Brain microvascular endothelial cell (primary cell): ENCODE measurements at regions not wholly inside any gene's neighbourhood (a gene's known extent, or its start where the extent isn't known, plus 50 kb on each side); places are given as distances from the start of the nearest gene placed in this dataset.

Experiments
- DNase-seq: peaks from one replicate; pipeline ENCODE4 v3.0.0-alpha.2; 2020
- H3K27ac ChIP-seq: fragments of 250-450 bp; sonication (Bioruptor Pico); 2 replicates; pipeline ENCODE4 v1.5.1; 2020; ENCODE audit warnings: mild to moderate bottlenecking, moderate library complexity
- H3K27me3 ChIP-seq: fragments of 250-450 bp; sonication (Bioruptor Pico); replicated peaks from 2 replicates; pipeline ENCODE4 v1.5.1; 2020; ENCODE audit warnings: mild to moderate bottlenecking
- H3K36me3 ChIP-seq: fragments of 250-450 bp; sonication (Bioruptor Pico); replicated peaks from 2 replicates; pipeline ENCODE4 v1.5.1; 2020; ENCODE audit warnings: mild to moderate bottlenecking
- H3K4me3 ChIP-seq: 2 replicates; pipeline ENCODE4 v1.5.1; 2011; ENCODE audit warnings: low read depth, mild to moderate bottlenecking, control low read depth, low read length, moderate library complexity
- CTCF ChIP-seq: IDR thresholded peaks from 2 replicates; pipeline ENCODE4 v1.5.1; 2011; ENCODE audit warnings: low read depth, mild to moderate bottlenecking, moderate library complexity, low read length, control low read depth, inconsistent platforms; ENCODE audit errors: missing control alignments
- in situ Hi-C: cut with HindIII; loops from 2 replicates; pipeline ENCODE4 v1.10.0; 2017; ENCODE audit warnings: low sequenced_read_pairs, low pct_ligation_motif_present

DNA sequence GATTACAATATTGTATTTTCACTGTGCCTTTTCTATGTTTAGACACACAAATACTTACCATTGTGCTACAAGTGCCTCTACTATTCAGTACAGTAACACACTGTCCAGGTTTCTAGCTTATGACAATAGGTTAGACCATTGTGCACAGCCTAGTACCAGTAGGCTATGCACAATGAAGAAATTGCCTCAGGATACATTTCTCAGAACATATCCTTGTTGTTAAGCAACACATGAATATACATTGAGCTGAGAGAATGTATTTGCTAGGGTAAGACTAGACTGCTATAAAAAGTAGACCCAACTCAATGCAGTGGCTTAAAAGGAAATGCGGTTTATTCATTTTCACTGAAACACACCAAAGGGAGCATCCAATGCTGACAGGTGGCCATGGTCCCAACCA is 285.1 kb downstream of the HS3ST3A1 start:
- no peaks in the 10 kb centered on the region for H3K27me3 ChIP-seq
- H3K27ac ChIP-seq: no peak overlapping the region
- DNase-seq: no peak
- no peak for TF ChIP-seq CTCF
- no peaks in the 10 kb centered on the region for H3K36me3 ChIP-seq
- in situ Hi-C loops: no loop called here
- H3K4me3 ChIP-seq: no peak overlapping the region

DNA sequence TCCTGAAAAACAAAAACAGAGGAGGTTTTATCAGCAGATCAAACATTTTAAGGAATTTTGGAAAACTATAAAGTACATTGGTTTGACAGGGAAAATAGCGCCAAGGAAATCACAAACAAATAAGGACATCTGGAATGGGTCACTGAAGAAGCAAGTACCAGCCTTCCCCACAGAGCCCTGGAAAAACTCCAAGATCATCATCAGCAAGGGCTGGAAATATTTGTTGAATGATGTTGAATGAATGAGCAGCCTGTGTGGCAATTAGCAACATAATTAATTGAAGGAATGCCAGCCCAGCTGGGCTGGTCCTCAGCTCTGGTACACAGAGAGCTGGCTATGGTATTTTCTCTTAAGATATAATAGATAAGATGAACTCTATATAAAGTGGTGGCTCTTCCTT is 290.4 kb downstream of the HS3ST3A1 start:
- in situ Hi-C loops: no loop called here
- Histone ChIP-seq H3K36me3 (no peaks in the 10 kb centered on the region), H3K27ac (no peak overlapping the region), H3K27me3 (no peaks in the 10 kb centered on the region), H3K4me3 (no peak overlapping the region)
- no peak for DNase-seq
- TF ChIP-seq CTCF: no peak

- in situ Hi-C loops: no loop called here
- H3K4me3 ChIP-seq: no peak overlapping the region
- H3K27ac ChIP-seq: no peak overlapping the region
- H3K36me3 ChIP-seq: no peaks in the 10 kb centered on the region
- TF ChIP-seq CTCF: no peak
- DNase-seq: no peak
- no peaks in the 10 kb centered on the region for H3K27me3 ChIP-seq
Observed at GRCh38 chr17:13310858-13311257, 290.9 kb downstream of the HS3ST3A1 start.

DNA sequence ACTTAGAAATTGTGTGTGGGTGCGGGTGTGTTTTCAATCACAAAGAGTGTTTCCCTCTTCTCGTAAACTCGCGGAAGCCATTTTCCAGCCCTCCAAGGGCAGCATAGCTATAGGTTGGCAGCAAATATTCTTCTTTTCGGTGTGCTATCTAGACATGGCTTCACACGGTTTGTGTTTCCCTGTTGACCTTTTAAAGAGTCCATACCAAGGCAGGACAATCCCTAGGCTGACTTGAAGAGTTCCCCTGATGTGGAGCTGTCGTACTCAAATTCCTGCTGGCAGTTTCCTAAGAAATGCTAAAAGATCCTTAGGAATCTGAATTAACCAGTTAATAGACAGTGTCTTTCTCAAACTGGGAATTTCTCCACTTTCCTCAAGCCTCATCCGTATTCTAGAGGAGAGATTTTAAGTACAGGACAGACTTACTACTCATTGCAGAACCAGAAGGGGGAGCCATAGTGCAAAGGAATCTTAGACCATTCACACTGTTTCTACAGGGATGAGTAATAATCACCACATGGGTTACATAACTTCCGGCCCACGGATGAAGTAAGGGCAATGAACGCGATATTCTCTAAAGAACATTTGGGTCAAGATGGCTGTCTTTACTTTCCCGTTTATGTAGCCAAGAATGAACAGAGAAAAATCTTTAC is 288.6 kb upstream of the ELAC2 start:
- in situ Hi-C loops: no loop called here
- TF ChIP-seq CTCF: peak; percentile 67
- H3K4me3 ChIP-seq: no peak overlapping the region
- peak; percentile 72 for DNase-seq
- H3K36me3 ChIP-seq: no peaks in the 10 kb centered on the region
- H3K27ac ChIP-seq: no peak overlapping the region
- H3K27me3 ChIP-seq: no peaks in the 10 kb centered on the region

DNA sequence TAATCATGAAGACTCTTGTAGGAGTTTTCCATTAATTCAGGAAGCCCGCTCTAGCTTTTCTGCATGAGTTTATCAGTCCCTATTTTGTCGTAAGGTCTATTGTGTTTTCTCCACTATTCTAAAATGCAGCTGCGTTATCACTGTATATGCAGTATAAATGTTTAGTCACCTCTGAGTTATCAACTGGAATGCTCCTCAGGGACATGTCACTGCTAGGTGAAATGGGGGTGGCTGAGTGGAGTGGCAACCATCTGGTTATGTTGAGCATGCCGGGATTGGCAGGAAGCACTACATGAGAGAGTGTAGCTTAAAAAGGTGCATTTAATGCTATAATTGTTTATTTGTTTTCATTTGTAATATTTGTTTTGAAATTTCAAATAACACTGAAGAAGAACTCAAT is 285.2 kb upstream of the ELAC2 start:
- Histone ChIP-seq H3K27me3 (no peaks in the 10 kb centered on the region), H3K27ac (no peak overlapping the region), H3K36me3 (no peaks in the 10 kb centered on the region), H3K4me3 (no peak overlapping the region)
- in situ Hi-C loops: no loop called here
- no peak for DNase-seq
- TF ChIP-seq CTCF: no peak

GRCh38 chr17:13302419-13302818 is 284.6 kb upstream of the ELAC2 start:
- DNase-seq: no peak
- in situ Hi-C loops: no loop called here
- no peaks in the 10 kb centered on the region for H3K36me3 ChIP-seq
- TF ChIP-seq CTCF: no peak
- H3K27me3 ChIP-seq: no peaks in the 10 kb centered on the region
- H3K27ac ChIP-seq: no peak overlapping the region
- H3K4me3 ChIP-seq: no peak overlapping the region
